H9 (cell line): ENCODE measurements at regions not wholly inside any gene's neighbourhood (a gene's known extent, or its start where the extent isn't known, plus 50 kb on each side); places are given as distances from the start of the nearest gene placed in this dataset.

Source experiments
- DNase-seq: peaks from one replicate; pipeline ENCODE4 v3.0.0-alpha.2; 2017
- H2AFZ ChIP-seq: one replicate; pipeline ENCODE4 v1.6.1; 2013; ENCODE audit warnings: mild to moderate bottlenecking, low read length, control low read depth, moderate library complexity
- H2AK5ac ChIP-seq: 2 replicates; pipeline ENCODE4 v1.6.1; 2013; ENCODE audit warnings: low read length, control low read depth, mixed read lengths; ENCODE audit not compliant: insufficient read length
- H2BK120ac ChIP-seq: one replicate; pipeline ENCODE4 v1.6.1; 2013; ENCODE audit warnings: low read depth, mild to moderate bottlenecking, low read length, control low read depth, inconsistent platforms; ENCODE audit not compliant: poor library complexity, severe bottlenecking
- H2BK12ac ChIP-seq: 2 replicates; pipeline ENCODE4 v1.6.1; 2013; ENCODE audit warnings: low read length, control low read depth, mixed read lengths, low read depth; ENCODE audit not compliant: insufficient read length
- H2BK15ac ChIP-seq: 2 replicates; pipeline ENCODE4 v1.6.1; 2013; ENCODE audit warnings: low read depth, low read length, control low read depth
- H2BK20ac ChIP-seq: one replicate; pipeline ENCODE4 v1.6.1; 2013; ENCODE audit warnings: low read depth, mild to moderate bottlenecking, low read length, control low read depth, inconsistent platforms; ENCODE audit not compliant: poor library complexity, severe bottlenecking
- H2BK5ac ChIP-seq: 2 replicates; pipeline ENCODE4 v1.6.1; 2013; ENCODE audit warnings: low read length, control low read depth, mixed read lengths; ENCODE audit not compliant: insufficient read length
- H3K14ac ChIP-seq: 2 replicates; pipeline ENCODE4 v1.6.1; 2013; ENCODE audit warnings: low read length, control low read depth; ENCODE audit not compliant: insufficient read depth
- H3K18ac ChIP-seq: 2 replicates; pipeline ENCODE4 v1.6.1; 2013; ENCODE audit warnings: low read depth, mild to moderate bottlenecking, mixed read lengths, low read length, control low read depth; ENCODE audit not compliant: insufficient read length
- H3K23ac ChIP-seq: 2 replicates; pipeline ENCODE4 v1.6.1; 2013; ENCODE audit warnings: low read length, control low read depth, mixed read lengths, low read depth; ENCODE audit not compliant: insufficient read length
- H3K23me2 ChIP-seq: 2 replicates; pipeline ENCODE4 v1.6.1; 2013; ENCODE audit warnings: low read depth, mild to moderate bottlenecking, mixed read lengths, low read length, control low read depth; ENCODE audit not compliant: insufficient read length, poor library complexity, severe bottlenecking
- H3K27ac ChIP-seq: 2 replicates; pipeline ENCODE4 v1.5.1; 2013; ENCODE audit warnings: low read length, control low read depth, mixed read lengths, low read depth; ENCODE audit not compliant: insufficient read length
- H3K27me3 ChIP-seq: 2 replicates; pipeline ENCODE4 v1.6.1; 2013; ENCODE audit warnings: low read length, control low read depth, inconsistent platforms; ENCODE audit not compliant: insufficient read depth
- H3K4ac ChIP-seq: 2 replicates; pipeline ENCODE4 v1.6.1; 2013; ENCODE audit warnings: low read depth, mild to moderate bottlenecking, control low read depth, inconsistent platforms, low read length, moderate library complexity
- H3K4me1 ChIP-seq: 2 replicates; pipeline ENCODE4 v1.6.1; 2013; ENCODE audit warnings: low read length, control low read depth, inconsistent platforms; ENCODE audit not compliant: insufficient read depth
- H3K4me2 ChIP-seq: 2 replicates; pipeline ENCODE4 v1.6.1; 2013; ENCODE audit warnings: low read length, control low read depth, mixed read lengths; ENCODE audit not compliant: insufficient read length, insufficient read depth
- H3K56ac ChIP-seq: 2 replicates; pipeline ENCODE4 v1.6.1; 2013; ENCODE audit warnings: low read depth, mild to moderate bottlenecking, mixed read lengths, low read length, control low read depth; ENCODE audit not compliant: insufficient read length
- H3K79me1 ChIP-seq: 2 replicates; pipeline ENCODE4 v1.6.1; 2013; ENCODE audit warnings: low read depth, mild to moderate bottlenecking, moderate library complexity, low read length, control low read depth, inconsistent platforms; ENCODE audit not compliant: insufficient read depth, poor library complexity, severe bottlenecking
- H3K79me2 ChIP-seq: 2 replicates; pipeline ENCODE4 v1.6.1; 2013; ENCODE audit warnings: low read length, control low read depth, inconsistent platforms; ENCODE audit not compliant: insufficient read depth
- H3K9ac ChIP-seq: 2 replicates; pipeline ENCODE4 v1.6.1; 2013; ENCODE audit warnings: low read length, control low read depth, mixed read lengths; ENCODE audit not compliant: insufficient read length; ENCODE audit errors: extremely low read depth
- H3K9me3 ChIP-seq: one replicate; pipeline ENCODE4 v1.6.1; 2013; ENCODE audit warnings: low read depth, low read length, inconsistent platforms; ENCODE audit not compliant: control insufficient read depth
- H3T11ph ChIP-seq: one replicate; pipeline ENCODE4 v1.6.1; 2013; ENCODE audit warnings: mild to moderate bottlenecking, low read length, control low read depth, inconsistent platforms
- H4K20me1 ChIP-seq: one replicate; pipeline ENCODE4 v1.6.1; 2013; ENCODE audit not compliant: control insufficient read depth, insufficient read length, insufficient read depth
- H4K5ac ChIP-seq: 2 replicates; pipeline ENCODE4 v1.6.1; 2013; ENCODE audit warnings: low read depth, mild to moderate bottlenecking, mixed read lengths, low read length, control low read depth; ENCODE audit not compliant: insufficient read length
- H4K8ac ChIP-seq: replicated peaks from 2 replicates; pipeline ENCODE4 v1.6.1; 2013; ENCODE audit warnings: low read length, control low read depth, mixed read lengths, low read depth; ENCODE audit not compliant: insufficient read length
- H4K91ac ChIP-seq: 2 replicates; pipeline ENCODE4 v1.6.1; 2013; ENCODE audit warnings: low read depth, mild to moderate bottlenecking, moderate library complexity, mixed read lengths, low read length, control low read depth; ENCODE audit not compliant: insufficient read length
- H3K27ac Mint-ChIP-seq, 3 experiments: 2 replicates in 2 of 3; 3 replicates in 1 of 3; pipeline ENCODE4 v1.8.0; 2020 to 2021; ENCODE audit warnings: mixed read lengths in 3 of 3, mild to moderate bottlenecking in 1 of 3, moderate library complexity in 1 of 3
- H3K27me3 Mint-ChIP-seq: 2 replicates; pipeline ENCODE4 v1.8.0; 2021; ENCODE audit warnings: low read depth, mild to moderate bottlenecking, moderate library complexity, mixed read lengths
- H3K36me3 Mint-ChIP-seq, 3 experiments: 2 replicates in 2 of 3; 3 replicates in 1 of 3; pipeline ENCODE4 v1.8.0; 2020 to 2021; ENCODE audit warnings: low read depth in 3 of 3, mixed read lengths in 3 of 3; ENCODE audit not compliant: insufficient read depth in 1 of 3
- H3K4me1 Mint-ChIP-seq, 2 experiments: 2 replicates each; pipeline ENCODE4 v1.8.0; 2020; ENCODE audit warnings: mixed read lengths in 2 of 2
- H3K4me3 Mint-ChIP-seq, 2 experiments: 2 replicates in 1 of 2; 3 replicates in 1 of 2; pipeline ENCODE4 v1.8.0; 2020 to 2021; ENCODE audit warnings: mild to moderate bottlenecking in 2 of 2, mixed read lengths in 2 of 2, moderate library complexity in 1 of 2
- H3K9me3 Mint-ChIP-seq, 2 experiments: 2 replicates in 1 of 2; 3 replicates in 1 of 2; pipeline ENCODE4 v1.8.0; 2020; ENCODE audit warnings: mild to moderate bottlenecking in 2 of 2, mixed read lengths in 2 of 2, moderate library complexity in 1 of 2
- WGBS: extraction: QIAGEN DNeasy Blood & Tissue Kit; methylation state at CpG from one replicate; pipeline ENCODE4 v1.1.7; 2013; ENCODE audit warnings: missing lambda C conversion rate, low lambda C conversion rate, mixed read lengths; ENCODE audit not compliant: insufficient read length; ENCODE audit errors: extremely low coverage; 5-methylcytosine and 5-hydroxymethylcytosine counted together
- TF ChIP-seq, protein P1 (sequence below): fragments of 200-600 bp; sonication (generic); conservative IDR thresholded peaks from 3 replicates; pipeline ENCODE4 v1.8.0; 2021; ENCODE audit warnings: antibody characterized with exemption, mild to moderate bottlenecking

DNA sequence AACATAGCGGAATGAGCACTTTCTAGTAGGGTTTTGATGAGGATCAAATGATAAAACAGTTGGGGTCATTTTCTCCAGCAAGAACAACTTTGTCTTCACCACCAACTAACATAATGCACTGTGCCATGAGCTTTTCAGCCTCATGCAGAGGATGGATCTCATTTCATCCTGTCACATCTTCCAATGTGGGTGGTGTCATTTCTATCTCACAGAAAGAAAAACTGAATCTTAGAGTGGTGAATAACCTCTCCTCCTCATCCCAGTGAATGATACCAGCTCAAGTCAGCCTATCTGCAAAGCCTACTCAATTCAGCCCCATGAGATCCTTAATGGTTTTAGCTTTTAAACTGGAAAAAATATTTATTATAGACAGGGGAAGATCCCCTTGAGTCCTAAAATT is 1147.2 kb downstream of the VRK1 start:
- Histone ChIP-seq H4K5ac (no peak overlapping the region), H4K91ac (no peak overlapping the region), H2BK120ac (no peak overlapping the region), H2BK15ac (no peak overlapping the region), H3K79me1 (no peaks in the 10 kb centered on the region), H3K9me3 (no peaks in the 10 kb centered on the region), H2BK5ac (no peak overlapping the region), H3K4ac (no peak overlapping the region), H3K23ac (no peak overlapping the region), H2AFZ (no peak overlapping the region), H3K4me2 (no peak overlapping the region), H3K9ac (no peak overlapping the region), H3T11ph (no peak overlapping the region), H3K27ac (no peak overlapping the region), H3K27me3 (no peaks in the 10 kb centered on the region), H3K56ac (no peak overlapping the region), H3K14ac (no peak overlapping the region), H4K8ac (no peak overlapping the region), H2AK5ac (no peak overlapping the region), H4K20me1 (no peaks in the 10 kb centered on the region), H3K18ac (no peak overlapping the region), H2BK20ac (no peak overlapping the region), H3K79me2 (no peaks in the 10 kb centered on the region), H3K4me1 (no peaks in the 10 kb centered on the region), H3K23me2 (no peaks in the 10 kb centered on the region), H2BK12ac (no peak overlapping the region)
- no peak for DNase-seq
- peaks cover 2% of the 10 kb centered on the region; the same call in 1 of the 2 replicates for H3K27me3 Mint-ChIP-seq
- no peaks in the 10 kb centered on the region; a peak in 2 of 7 replicates for H3K36me3 Mint-ChIP-seq
- H3K9me3 Mint-ChIP-seq, result no peaks in the 10 kb centered on the region; a peak in 1 of 5 replicates
- H3K4me1 Mint-ChIP-seq, result peaks cover 17 to 19% of the 10 kb centered on the region in 2 experiments
- no CpG with 5 or more reads among the region's 1 CpG for WGBS
- TF ChIP-seq, protein P1, sequence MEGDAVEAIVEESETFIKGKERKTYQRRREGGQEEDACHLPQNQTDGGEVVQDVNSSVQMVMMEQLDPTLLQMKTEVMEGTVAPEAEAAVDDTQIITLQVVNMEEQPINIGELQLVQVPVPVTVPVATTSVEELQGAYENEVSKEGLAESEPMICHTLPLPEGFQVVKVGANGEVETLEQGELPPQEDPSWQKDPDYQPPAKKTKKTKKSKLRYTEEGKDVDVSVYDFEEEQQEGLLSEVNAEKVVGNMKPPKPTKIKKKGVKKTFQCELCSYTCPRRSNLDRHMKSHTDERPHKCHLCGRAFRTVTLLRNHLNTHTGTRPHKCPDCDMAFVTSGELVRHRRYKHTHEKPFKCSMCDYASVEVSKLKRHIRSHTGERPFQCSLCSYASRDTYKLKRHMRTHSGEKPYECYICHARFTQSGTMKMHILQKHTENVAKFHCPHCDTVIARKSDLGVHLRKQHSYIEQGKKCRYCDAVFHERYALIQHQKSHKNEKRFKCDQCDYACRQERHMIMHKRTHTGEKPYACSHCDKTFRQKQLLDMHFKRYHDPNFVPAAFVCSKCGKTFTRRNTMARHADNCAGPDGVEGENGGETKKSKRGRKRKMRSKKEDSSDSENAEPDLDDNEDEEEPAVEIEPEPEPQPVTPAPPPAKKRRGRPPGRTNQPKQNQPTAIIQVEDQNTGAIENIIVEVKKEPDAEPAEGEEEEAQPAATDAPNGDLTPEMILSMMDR, result no peak
- H3K4me3 Mint-ChIP-seq, result no peak overlapping the region
- H3K27ac Mint-ChIP-seq, result no peak overlapping the region
